HepG2 (cell line): ENCODE measurements at regions not wholly inside any gene's neighbourhood (a gene's known extent, or its start where the extent isn't known, plus 50 kb on each side); places are given as distances from the start of the nearest gene placed in this dataset.

ENCODE experiments used
- ATAC-seq: fragments of 200-7000 bp; cut with Tn5 transposase; 3 replicates; pipeline ENCODE4 v1.9.1; 2020; ENCODE audit warnings: mild to moderate bottlenecking, moderate library complexity
- BruUV-seq: library from RNA; stranded (reverse); fragments of 400-500 nt; replicated peaks from 2 replicates; lab custom pipeline; 2021; lab: Mats Ljungman, UMichigan
- CTCF ChIA-PET: fragments of 300-600 bp; formaldehyde crosslinking; extraction: SDS; loops from one replicate; lab custom pipeline; 2021; ENCODE audit warnings: low total read pairs, inconsistent platforms, low intra/inter-chr PET ratio; lab: Yijun Ruan, JAX
- POLR2A ChIA-PET: fragments of 350-600 bp; sonication (Branson Sonifier 250); formaldehyde crosslinking; loops from one replicate; lab custom pipeline; 2020; ENCODE audit warnings: antibody characterized with exemption, inconsistent platforms; lab: Yijun Ruan, JAX
- DNase-seq: peaks from one replicate; pipeline ENCODE4 v3.0.0-alpha.2; 2015; ENCODE audit warnings: low spot score
- FAIRE-seq: peaks from 3 replicates; lab custom pipeline; 2011; peaks lifted over from hg19 to GRCh38; lab: Jason Lieb, UNC
- H2AFZ ChIP-seq: one replicate; pipeline ENCODE4 v1.6.1; 2011; ENCODE audit warnings: low read length, inconsistent platforms
- H3K27ac ChIP-seq: fragments of 300-600 bp; 3 replicates; pipeline ENCODE4 v1.8.0; 2011; ENCODE audit warnings: mixed run types, mild to moderate bottlenecking, mixed read lengths, low read length, inconsistent platforms; ENCODE audit not compliant: insufficient read depth; ENCODE audit errors: extremely low read length
- H3K27me3 ChIP-seq, 2 experiments: fragments of 200-600 bp in 1 of 2; 2 replicates in 1 of 2; 3 replicates in 1 of 2; pipeline versions ENCODE4 v1.6.0 to v1.8.0; 2011; ENCODE audit warnings: low read length in 2 of 2, mild to moderate bottlenecking in 2 of 2, moderate library complexity in 2 of 2, inconsistent platforms in 1 of 2; ENCODE audit not compliant: insufficient read depth in 2 of 2, control insufficient read depth in 1 of 2
- H3K36me3 ChIP-seq, 2 experiments: fragments of 200-600 bp in 1 of 2; replicated peaks in 1 of 2; 2 replicates in 1 of 2; 3 replicates in 1 of 2; pipeline versions ENCODE4 v1.5.1 to v1.8.0; 2011; ENCODE audit warnings: low read length in 2 of 2, inconsistent platforms in 1 of 2; ENCODE audit not compliant: insufficient read depth in 2 of 2, control insufficient read depth in 1 of 2
- H3K4me1 ChIP-seq: 2 replicates; pipeline ENCODE4 v1.5.1; 2012; ENCODE audit warnings: low read length, inconsistent platforms; ENCODE audit not compliant: insufficient read depth
- H3K4me2 ChIP-seq: 2 replicates; pipeline ENCODE4 v1.6.0; 2011; ENCODE audit warnings: low read depth, low read length, inconsistent platforms
- H3K4me3 ChIP-seq, 3 experiments: fragments of 200-600 bp in 1 of 3; sonication (generic), shearing (Covaris generic) in 1 of 3; replicated peaks in 1 of 3; 2 replicates each; pipeline ENCODE4 v1.5.1; 2011 to 2016; ENCODE audit warnings: low read length in 3 of 3, inconsistent platforms in 2 of 3, low read depth in 2 of 3, mild to moderate bottlenecking in 2 of 3, control low read depth in 1 of 3, mixed read lengths in 1 of 3; ENCODE audit not compliant: insufficient read depth in 1 of 3
- H3K79me2 ChIP-seq: one replicate; pipeline ENCODE4 v1.6.1; 2011; ENCODE audit warnings: low read length, inconsistent platforms; ENCODE audit not compliant: insufficient read depth
- H3K9ac ChIP-seq: 2 replicates; pipeline ENCODE4 v1.6.0; 2011; ENCODE audit warnings: mild to moderate bottlenecking, low read depth, low read length, inconsistent platforms; ENCODE audit not compliant: insufficient read depth
- H3K9me3 ChIP-seq: 2 replicates; pipeline ENCODE4 v1.5.1; 2012; ENCODE audit warnings: mild to moderate bottlenecking, low read length
- H4K20me1 ChIP-seq: 2 replicates; pipeline ENCODE4 v1.6.0; 2011; ENCODE audit warnings: inconsistent platforms, mild to moderate bottlenecking, low read length, moderate library complexity; ENCODE audit not compliant: insufficient read depth
- HCFC1 ChIP-seq: fragments of 150-350 bp; IDR thresholded peaks from 2 replicates; pipeline ENCODE4 v1.6.1; 2014; ENCODE audit warnings: low read depth, low read length
- SP4 ChIP-seq: sonication (generic); formaldehyde crosslinking; IDR thresholded peaks from 2 replicates; pipeline ENCODE4 v1.8.1; 2023; ENCODE audit warnings: mild to moderate bottlenecking, missing genetic modification reagents
- TEAD2 ChIP-seq: sonication (generic); formaldehyde crosslinking; IDR thresholded peaks from 2 replicates; pipeline ENCODE4 v1.9.0; 2021; ENCODE audit warnings: missing genetic modification reagents
- ZNF121 ChIP-seq: sonication (generic); formaldehyde crosslinking; IDR thresholded peaks from 2 replicates; pipeline ENCODE4 v1.5.0; 2020; ENCODE audit warnings: mild to moderate bottlenecking, missing genetic modification reagents
- ZNF256 ChIP-seq: sonication (generic); formaldehyde crosslinking; conservative IDR thresholded peaks from 2 replicates; pipeline ENCODE4 v1.4.0; 2020; ENCODE audit warnings: missing genetic modification reagents
- ZNF75D ChIP-seq: sonication (generic); formaldehyde crosslinking; IDR thresholded peaks from 2 replicates; pipeline ENCODE4 v1.8.1; 2023; ENCODE audit warnings: missing genetic modification reagents, mild to moderate bottlenecking, borderline replicate concordance
- WGBS: methylation state at CpG from one replicate; pipeline ENCODE4 v1.1.6; 2017; ENCODE audit warnings: low lambda C conversion rate; 5-methylcytosine and 5-hydroxymethylcytosine counted together
- in situ Hi-C: cut with HindIII; loops from 2 replicates; pipeline ENCODE4 v1.10.0; 2017; ENCODE audit warnings: low pct_unique_long_range_greater_than_20kb; ENCODE audit not compliant: extremely low pct_ligation_motif_present
- intact Hi-C: fragments of 100-400 bp; cut with micrococcal nuclease; formaldehyde crosslinking; loops from one replicate; pipeline ENCODE4 v1.10.0; 2022; ENCODE audit not compliant: unreplicated experiment
- TF ChIP-seq, protein P1 (sequence below): sonication (generic); formaldehyde crosslinking; IDR thresholded peaks from 2 replicates; pipeline ENCODE4 v1.5.1; 2020; ENCODE audit warnings: mild to moderate bottlenecking, missing genetic modification reagents
- TF ChIP-seq, protein P2 (sequence below): sonication (generic); formaldehyde crosslinking; IDR thresholded peaks from 2 replicates; pipeline ENCODE4 v1.5.0; 2020; ENCODE audit warnings: mild to moderate bottlenecking, missing genetic modification reagents

DNA sequence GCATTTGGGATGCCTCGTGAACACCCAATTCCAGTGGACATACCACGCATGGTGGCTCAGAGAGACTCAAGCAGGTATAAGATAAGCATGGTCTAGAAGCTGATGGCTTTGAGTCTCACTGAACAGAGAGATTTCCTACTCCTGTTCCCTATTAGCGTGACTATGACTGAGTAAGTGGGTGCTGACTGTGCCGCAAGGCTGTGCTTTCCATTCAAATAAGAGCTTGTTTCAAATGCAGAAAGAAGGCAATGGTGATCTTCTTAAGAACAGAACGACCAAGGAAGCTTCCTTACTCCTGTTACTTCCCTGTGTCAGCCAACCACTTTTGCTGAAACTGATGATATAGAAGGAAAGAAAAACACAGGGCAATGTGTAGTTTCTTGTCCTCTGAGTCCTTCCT lies 63.5 kb upstream of the IGFBP2 start (continued):
- TF ChIP-seq SP4 (no peak), HCFC1 (no peak), TEAD2 (CRISPR knock-in tag) (no peak)
- TF ChIP-seq, protein P1, sequence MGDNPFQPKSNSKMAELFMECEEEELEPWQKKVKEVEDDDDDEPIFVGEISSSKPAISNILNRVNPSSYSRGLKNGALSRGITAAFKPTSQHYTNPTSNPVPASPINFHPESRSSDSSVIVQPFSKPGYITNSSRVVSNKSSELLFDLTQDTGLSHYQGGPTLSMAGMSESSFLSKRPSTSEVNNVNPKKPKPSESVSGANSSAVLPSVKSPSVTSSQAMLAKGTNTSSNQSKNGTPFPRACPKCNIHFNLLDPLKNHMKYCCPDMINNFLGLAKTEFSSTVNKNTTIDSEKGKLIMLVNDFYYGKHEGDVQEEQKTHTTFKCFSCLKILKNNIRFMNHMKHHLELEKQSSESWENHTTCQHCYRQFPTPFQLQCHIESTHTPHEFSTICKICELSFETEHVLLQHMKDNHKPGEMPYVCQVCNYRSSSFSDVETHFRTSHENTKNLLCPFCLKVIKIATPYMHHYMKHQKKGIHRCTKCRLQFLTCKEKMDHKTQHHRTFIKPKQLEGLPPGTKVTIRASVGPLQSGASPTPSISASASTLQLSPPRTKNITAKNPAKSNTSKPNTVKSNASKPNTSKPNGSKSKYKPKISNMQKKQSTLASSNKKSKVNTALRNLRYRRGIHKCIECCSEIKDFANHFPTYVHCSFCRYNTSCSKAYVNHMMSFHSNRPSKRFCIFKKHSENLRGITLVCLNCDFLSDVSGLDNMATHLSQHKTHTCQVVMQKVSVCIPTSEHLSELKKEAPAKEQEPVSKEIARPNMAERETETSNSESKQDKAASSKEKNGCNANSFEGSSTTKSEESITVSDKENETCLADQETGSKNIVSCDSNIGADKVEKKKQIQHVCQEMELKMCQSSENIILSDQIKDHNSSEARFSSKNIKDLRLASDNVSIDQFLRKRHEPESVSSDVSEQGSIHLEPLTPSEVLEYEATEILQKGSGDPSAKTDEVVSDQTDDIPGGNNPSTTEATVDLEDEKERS: 0 out of 2 replicates have a peak, but pooled peaks have one; percentile 37
- TF ChIP-seq, protein P2, sequence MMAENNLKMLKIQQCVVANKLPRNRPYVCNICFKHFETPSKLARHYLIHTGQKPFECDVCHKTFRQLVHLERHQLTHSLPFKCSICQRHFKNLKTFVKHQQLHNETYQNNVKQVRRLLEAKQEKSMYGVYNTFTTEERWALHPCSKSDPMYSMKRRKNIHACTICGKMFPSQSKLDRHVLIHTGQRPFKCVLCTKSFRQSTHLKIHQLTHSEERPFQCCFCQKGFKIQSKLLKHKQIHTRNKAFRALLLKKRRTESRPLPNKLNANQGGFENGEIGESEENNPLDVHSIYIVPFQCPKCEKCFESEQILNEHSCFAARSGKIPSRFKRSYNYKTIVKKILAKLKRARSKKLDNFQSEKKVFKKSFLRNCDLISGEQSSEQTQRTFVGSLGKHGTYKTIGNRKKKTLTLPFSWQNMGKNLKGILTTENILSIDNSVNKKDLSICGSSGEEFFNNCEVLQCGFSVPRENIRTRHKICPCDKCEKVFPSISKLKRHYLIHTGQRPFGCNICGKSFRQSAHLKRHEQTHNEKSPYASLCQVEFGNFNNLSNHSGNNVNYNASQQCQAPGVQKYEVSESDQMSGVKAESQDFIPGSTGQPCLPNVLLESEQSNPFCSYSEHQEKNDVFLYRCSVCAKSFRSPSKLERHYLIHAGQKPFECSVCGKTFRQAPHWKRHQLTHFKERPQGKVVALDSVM (CRISPR knock-in tag): no peak

DNA sequence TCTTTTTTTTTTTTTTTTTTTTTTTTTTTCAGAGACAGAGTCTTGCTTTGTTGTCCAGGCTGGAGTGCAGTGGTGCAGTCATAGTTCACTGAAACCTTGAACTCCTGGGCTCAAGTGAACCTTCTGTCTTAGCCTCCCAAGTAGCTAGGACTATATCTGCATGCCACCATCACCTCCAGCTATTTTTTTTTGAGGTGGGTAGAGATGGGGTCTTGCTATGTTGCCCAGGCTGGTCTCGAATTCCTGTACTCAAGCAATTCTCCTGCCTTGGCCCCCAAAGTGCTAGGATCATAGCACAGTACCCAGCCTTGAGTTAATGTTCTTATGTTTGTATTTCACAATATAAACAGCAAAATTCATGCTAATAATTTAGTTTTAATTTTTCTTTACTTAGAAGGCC lies 62.9 kb upstream of the IGFBP2 start:
- Histone ChIP-seq H3K4me3 (no peak overlapping the region), H3K27me3 (no peaks in the 10 kb centered on the region), H3K9me3 (no peaks in the 10 kb centered on the region), H3K9ac (no peak overlapping the region), H3K36me3 (no peaks in the 10 kb centered on the region), H3K79me2 (no peaks in the 10 kb centered on the region), H2AFZ (no peak overlapping the region), H3K4me2 (no peak overlapping the region), H4K20me1 (no peaks in the 10 kb centered on the region), H3K4me1 (peaks cover 97% of the 10 kb centered on the region), H3K27ac (no peak overlapping the region)
- ChIA-PET POLR2A (interaction anchor here (1.0 kb wide), 1 partner anchor 47 kb away, joined by 3 read pairs; no protein-coding TSS in a partner anchor), CTCF (no interaction called here)
- BruUV-seq: no TSS peak
- FAIRE-seq (no peak), DNase-seq (no peak), ATAC-seq (no peak)
- intact Hi-C loops: loop anchor here (2.0 to 5.0 kb wide), 3 partner anchors 52 to 97 kb away; no protein-coding TSS in a partner anchor
- TF ChIP-seq ZNF256 (CRISPR knock-in tag) (no peak), ZNF121 (CRISPR knock-in tag) (peak; percentile 96), ZNF75D (no peak)
- 68% methylated on average over 1 of the region's 1 CpG for WGBS
- in situ Hi-C loops: no loop called here
